NCI-H128 (cell line): ENCODE measurements at regions not wholly inside any gene's neighbourhood (a gene's known extent, or its start where the extent isn't known, plus 50 kb on each side); places are given as distances from the start of the nearest gene placed in this dataset.
"Not testable (repeated sequence)": the region's sequence is repeated elsewhere in the genome, so short reads cannot be mapped to it uniquely, and the experiment has no call there.

Source experiments
- DNase-seq: peaks from one replicate; lab custom pipeline; 2025; ENCODE audit not compliant: unreplicated experiment; lab: John Stamatoyannopoulos, UW

DNA sequence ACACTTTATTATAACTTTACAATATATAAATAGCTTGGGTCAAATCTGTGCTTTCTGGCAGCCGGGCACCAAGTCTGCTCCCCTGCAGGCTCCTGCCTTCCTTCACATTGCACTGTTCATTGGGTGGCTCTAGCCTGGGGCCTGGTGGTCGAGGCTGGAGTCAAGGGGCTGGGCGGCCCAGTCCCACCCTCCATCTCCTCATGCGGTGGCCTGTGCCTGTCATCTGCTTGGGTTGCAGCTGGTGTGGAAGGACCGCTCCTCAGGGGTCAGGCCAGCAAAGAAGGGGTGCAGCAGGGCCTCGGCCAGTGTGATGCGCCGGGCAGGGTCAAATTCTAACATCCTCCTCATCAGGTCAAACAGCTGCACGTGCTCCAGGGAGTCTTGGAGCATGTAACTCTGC is 106.7 kb upstream of the SLC24A2 start:
- DNase-seq: not testable (repeated sequence)

DNA sequence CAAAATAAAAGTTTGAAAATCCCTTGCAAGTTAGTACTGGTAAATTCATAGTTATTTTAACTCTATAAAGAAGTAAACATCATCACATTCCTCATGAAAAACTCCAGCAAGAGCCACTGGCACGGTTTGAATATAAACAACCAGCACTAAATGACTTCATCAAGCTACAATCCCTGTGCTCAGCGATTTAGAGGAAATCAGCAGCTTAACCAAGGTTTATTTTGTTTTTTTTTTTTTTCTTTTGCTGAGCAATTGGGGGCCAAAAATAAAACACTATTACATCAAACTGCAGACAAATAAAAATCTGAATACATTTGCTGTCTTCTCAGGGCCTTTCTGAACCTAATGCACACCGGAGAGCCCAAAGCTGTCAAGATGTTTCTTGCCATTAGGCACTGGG is 106.2 kb upstream of the SLC24A2 start:
- DNase-seq: no peak

DNA sequence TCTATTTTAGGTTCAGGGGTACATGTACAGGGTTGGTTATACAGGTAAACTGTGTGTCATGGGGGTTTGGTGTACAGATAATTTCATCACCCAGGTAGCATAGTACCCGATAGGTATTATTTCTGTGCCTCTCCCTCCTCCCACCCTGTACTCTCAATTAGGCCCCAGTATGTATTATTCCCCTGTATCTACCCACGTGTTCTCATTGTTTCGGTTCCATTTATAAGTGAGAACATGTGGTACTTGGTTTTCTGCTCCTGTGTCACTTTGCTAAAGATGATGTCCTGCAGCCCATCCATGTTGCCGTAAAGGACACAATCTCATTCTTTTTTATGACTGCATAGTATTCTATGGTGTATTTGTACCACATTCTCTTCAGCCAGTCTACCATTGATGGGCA is 96.8 kb upstream of the SLC24A2 start:
- DNase-seq: no peak

DNA sequence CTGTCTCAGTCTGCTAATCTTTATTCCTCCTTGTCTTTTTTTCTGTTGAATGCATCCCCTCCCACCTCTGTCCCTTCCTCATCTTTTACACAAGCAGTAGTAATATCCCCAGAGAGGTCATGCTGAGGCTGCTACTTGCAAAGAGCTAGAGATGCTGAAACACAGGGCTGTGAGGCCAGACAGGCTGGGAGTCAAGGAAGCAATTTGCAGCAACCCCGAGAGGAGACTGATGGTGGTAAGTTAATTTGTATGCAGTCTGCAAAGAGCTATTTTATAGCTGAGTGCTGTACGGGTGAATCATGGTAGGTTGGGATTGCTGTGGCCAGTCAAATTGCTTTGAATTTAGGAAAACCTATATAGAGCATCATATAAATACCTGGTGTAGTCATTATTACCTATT is 90.2 kb upstream of the SLC24A2 start:
- DNase-seq: no peak

DNA sequence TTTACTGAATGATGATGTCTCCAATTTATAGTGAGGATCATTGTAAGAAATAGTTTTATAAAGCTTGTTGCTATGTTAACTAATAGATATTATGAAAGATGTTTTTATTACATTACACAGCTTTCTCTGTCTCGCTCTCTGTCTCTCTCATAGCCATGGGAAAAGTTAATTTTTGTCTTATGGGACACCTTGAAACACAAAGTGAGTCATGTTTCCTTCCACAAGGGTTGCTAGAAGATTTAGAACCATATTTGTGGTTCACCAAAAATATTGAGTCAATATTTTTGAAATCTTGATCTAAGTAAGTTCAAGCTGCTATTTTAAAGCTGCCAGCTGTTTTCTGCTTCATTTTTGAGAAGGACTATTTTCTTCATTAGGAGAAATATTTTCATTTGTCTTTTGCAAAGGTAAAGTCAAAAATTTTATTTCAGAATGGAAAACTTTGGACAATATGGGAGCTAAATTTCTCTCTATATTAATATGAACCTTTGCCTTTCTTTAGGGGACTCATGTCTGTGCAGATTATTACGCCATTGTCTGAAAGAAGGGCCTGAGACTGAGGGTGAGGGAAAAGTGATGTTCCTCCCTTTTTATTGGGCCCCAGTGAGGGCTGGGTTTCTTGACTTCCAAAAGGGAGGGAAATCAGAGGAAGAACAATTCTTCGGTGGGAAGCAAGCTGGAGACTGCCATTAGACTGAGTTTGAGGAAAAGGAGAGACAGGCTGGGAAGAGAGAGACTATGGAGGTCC is 87.9 kb upstream of the SLC24A2 start:
- DNase-seq: no peak

DNA sequence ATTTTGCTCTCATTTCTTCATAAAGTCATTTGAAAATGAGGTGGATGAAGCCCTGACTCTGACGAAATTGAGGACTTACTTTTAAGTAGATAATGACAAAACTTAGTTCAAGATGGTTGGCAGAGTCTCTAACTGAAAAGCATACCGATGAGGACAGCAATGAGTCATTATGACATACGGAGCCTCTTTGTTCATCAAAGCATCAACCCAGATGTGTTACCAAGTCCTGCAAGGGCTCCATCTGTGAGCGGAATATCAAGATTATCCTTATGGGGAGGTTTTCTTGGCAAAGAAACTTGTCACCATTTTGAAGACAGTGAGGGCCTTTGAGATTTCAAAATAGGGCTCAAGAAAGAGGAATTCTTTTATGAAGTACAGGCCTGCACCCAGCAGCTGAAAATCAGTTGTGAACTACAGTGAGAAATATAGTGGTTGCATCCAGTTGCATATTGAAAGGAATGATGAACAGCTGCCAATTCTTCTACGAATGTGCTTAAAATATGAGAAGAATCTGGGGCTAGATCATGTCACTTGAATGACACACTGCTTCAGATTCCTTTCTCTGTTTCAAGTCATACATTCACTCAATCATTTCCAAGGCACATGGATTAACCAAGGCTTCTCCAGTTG is 86.6 kb upstream of the SLC24A2 start:
- no peak for DNase-seq

DNA sequence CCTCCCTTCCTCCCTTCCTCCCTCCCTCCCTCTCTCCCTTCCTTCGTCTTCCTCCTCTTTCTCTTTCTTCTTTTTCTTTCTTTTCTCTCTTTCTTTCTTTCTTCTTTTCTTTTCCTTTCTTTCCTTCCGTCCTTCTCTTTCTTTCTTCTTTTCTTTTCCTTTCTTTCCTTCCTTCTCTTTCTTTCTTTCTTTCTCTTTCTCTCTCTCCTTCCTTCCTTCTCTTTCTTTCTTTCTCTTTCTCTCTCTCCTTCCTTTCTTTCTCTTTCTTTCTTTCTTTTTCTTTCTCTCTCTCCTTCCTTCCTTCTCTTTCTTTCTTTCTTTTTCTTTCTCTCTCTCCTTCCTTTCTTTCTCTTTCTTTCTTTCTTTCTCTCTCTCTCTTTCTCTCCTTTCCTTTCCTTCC is 84.4 kb upstream of the SLC24A2 start:
- DNase-seq: not testable (repeated sequence)

DNA sequence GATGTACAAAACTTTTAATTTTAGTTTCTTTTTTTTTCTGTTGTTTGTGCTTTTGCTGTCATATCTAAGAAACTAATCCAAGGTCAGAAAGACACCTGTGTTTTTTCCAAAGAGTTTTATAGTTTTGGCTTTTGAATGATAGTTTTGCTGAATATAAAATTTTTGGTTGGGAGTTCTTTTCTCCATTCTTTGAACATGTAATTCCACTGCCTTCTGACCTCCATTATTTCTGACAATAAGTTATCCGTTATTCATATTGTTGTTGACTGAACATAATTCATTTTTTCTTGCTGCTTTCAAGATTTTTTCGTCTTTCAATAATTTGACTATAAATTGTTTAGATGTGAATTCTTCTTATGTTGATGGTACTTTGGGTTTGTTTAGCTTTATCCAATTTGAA is 82.2 kb upstream of the SLC24A2 start:
- no peak for DNase-seq

DNA sequence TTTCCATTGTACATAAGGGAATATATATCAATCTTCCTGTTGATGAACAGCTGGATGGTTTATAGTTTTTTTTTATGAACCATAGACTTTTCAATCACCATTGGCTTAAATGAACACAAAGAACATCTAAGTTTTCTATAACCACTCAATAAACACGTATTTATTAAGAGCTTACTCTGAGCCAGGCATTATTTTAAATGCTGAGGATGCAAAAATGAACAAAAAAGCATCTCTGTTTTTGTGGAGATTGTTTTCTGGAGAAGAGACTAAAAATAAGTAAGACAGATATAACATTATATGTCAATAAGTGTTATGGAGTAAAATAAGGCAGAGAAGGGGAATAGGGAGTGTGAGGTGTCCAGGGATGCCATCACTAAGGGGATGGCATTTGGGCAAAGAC is 52.1 kb upstream of the SLC24A2 start:
- no peak for DNase-seq
